Hematopoietic multipotent progenitor cell treated with erythropoietin and hydrocortisone succinate and interleukin-3 and kit ligand, for 15 days (in vitro differentiated cells): ENCODE measurements at regions not wholly inside any gene's neighbourhood (a gene's known extent, or its start where the extent isn't known, plus 50 kb on each side); places are given as distances from the start of the nearest gene placed in this dataset.
"Not testable (repeated sequence)": the region's sequence is repeated elsewhere in the genome, so short reads cannot be mapped to it uniquely, and the experiment has no call there.

Source experiments
- DNase-seq: peaks from one replicate; pipeline ENCODE4 v3.0.0-alpha.2; 2015; ENCODE audit warnings: low spot score

DNA sequence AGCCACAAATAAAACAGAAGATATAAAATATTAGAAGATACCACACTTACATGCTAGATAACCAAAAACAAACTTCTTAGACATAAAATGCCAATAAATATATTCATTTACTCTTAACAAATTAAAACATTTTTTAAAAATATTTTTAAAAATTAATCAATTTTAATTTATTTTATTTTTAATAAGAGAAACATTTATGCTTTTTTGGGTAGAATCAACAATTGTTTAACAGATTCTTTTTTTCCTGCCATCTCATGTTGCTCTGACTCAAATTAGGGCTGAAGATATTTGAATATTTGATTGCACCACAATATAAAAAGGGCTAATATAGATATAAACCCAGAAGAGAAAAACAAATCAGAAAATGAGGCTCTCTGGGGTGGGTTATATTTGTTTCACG lies 172.6 kb downstream of the GOLGA6L6 start:
- no peak for DNase-seq

DNA sequence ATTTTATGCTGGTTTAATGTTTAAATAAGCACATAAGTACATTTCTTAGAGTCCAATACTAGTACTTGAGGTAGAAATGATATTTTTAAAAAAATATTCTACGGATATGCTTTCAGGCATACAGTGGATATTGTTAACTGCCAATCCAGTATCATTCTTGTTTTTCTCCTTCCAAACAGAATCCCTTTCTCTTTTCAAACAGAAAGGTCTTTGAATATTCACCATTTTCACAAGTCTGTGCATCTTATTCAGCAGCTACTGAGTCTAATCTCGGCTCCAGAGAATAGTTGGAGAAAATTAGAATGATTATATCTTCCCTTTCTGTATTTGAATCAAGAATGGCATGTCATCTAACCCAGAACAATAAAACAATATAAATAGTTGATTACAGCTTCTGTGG lies 174.5 kb downstream of the GOLGA6L6 start:
- DNase-seq = no peak

DNA sequence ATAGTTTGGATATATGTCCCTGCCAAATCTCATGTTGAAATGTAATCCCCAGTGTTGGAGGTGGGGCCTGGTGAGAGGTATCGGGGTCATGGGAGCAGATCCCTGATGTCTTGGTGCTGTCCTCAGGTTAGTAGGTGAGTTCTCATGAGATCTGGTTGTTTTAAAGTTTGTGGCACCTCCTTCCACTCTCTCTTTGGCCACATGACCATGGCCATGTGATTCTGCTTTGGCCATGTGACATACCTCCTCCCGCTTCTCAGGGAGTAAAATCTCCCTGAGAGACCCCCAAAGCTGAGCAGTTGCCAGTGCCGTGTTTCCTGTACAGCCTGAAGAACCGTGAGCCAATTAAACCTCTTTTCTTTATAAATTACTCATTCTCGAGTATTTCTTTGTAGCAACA lies 178.0 kb downstream of the GOLGA6L6 start:
- DNase-seq = not testable (repeated sequence)

DNA sequence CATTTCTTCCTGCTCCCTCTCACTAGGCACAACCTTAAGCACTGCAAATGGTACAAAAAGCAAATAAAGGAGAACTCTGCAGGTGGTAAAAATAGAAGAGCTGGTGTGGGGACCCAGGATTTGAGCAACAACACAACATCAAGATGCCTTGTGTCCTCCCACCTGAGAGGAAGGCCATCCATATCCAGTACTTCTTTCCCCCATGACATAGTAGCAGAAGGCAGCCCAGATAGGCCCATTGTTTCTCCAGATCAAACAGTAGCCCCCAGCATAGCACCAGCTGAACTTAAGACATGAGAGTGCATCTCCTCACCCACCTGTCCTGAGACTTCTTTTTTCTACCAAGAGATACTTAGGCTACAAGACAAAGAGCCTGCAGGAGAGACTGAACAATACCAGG lies 180.5 kb downstream of the GOLGA6L6 start:
- DNase-seq = no peak

DNA sequence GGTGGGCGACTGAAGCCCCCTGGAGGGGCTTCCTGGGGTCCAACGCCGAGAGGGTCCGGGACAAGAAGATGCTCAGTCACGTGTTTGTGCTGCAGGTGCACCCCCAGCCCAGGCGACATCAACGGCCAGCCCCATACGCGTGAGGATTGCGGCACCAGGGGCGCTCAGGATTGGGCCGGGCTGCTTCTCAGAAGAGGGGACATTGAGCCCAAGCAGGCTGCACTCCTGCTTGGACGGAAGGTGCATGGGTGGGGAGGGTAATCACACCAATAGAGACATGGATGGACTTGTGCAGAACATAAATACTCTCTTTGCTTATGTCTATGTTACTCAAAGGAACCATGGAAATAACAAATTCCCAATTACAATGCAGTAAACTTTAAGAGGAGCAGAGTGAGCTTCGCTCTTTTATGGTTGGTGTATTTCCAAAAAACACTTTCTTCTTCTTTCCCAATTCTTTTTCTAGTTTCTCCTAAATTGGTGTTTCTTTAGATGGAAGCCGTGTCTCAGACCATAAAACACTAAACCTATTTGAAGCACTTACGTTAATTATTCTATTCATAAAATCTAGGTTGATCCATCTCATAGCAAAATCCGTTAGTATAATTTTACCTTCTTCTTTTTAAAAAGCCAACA lies 182.7 kb downstream of the GOLGA6L6 start:
- DNase-seq = no peak

DNA sequence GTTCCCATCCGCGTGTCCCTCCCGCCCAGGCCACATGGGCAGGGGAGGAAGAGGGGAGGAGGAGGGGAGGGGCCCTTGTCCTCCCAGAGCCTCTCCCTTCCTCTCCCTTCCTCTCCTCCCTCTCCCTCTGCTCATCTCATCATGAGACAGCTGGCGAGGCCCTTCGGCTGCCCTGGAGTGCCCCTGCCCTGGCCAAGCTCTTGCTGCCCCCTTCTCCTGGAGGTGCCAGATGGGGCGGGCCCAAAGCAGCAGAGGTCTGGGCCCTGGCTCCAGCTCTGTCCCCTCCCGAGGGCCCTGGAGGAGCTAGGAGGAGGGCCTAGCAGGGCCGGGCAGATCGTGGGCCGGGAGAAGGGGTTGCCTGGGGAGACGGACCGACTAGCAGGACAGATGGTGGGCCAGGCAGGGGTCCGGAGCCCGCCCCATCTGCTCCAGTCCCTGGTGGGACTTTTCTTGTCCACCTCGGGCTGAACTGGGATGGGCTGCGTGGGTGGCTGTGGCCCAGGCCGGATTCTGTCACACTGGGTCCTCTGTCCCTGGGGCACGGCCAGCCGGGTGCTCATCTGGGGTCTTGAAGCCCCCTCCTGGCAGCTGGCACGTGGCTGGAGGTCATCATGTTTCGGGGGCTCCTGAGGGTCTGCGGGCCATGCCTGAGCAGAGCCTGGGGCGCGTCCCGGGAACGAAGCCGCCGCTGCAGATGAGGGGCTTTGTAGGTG lies 183.4 kb downstream of the GOLGA6L6 start:
- no peak for DNase-seq

DNA sequence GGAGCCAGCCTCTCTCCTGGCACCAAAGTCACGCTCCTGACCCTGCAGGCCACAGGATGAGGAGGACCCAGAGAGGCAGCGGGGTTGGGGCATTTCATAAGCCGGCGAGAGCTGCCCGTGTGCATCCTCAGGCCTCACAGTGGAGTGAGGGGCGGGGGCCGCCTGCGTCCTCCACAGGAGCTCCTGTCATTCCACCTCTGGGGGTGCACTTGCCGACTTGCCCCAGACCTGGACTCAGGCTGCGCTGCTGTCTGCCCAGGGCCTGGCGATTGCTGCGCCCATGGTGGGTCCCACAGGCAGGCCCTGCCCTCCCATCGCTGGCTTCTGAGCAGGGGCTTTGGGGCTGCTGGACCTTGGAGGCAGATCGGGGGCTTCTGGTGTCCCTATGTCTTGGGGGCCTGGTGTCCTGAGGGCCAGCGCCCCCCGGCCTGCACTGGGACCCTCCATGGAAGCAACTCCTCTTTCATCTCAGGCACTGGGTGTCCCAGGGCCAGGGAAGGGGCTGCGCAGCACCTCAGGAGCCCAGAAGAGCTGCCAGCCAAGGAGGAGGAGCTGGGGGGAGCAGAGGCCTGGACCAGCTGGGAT lies 184.0 kb downstream of the GOLGA6L6 start:
- DNase-seq = no peak

DNA sequence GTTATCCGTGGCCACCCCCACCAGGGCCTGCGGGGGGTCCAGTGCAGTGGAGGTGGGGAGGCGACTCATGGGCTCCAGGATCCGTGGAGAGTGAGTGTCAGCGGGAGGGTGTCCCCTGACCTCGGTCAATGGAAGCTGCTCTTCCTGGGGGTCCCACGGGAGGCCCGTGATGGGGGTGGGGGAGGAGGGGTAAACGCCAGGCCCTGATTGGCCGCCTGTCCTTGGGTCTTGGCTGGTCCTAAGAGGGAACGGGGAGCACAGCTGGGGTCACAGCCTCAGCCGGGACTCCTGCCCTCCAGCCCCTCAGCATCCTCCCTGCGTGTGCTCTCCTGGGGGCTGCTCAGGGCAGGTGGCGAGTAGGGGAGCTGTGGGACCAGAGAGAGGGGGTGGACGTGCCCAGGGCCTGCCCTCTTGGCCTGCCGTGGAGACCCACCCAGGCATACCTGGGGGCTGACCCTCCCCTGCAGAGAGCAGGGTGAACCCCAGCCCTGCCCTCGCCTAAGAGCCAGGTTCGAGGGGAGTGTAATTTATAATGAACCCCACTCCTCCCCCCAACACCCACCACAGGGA lies 184.6 kb downstream of the GOLGA6L6 start:
- no peak for DNase-seq

DNA sequence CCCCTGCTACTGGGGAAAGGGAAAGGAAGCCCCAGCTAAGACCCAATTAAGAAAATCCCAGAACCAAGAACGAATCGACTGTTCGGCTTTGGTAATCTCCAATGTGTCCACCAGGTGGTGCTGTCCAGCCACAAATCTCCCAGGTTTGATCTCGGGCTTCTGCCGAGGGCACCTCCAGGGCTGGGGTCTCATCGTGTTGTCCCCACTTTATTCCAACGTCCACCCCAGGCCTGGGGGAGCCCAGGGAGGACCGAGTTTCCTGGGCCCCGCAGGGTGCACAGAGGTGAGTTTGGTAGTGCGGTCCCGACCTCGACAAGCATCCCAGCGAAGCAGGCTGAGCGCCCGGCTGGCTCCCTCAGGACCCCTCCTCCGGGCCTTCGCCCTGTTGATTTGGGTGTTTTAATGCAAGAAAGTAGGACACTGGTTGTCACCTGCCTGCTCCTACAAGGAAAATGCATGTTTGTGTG lies 185.1 kb downstream of the GOLGA6L6 start:
- DNase-seq = peak; percentile 47

DNA sequence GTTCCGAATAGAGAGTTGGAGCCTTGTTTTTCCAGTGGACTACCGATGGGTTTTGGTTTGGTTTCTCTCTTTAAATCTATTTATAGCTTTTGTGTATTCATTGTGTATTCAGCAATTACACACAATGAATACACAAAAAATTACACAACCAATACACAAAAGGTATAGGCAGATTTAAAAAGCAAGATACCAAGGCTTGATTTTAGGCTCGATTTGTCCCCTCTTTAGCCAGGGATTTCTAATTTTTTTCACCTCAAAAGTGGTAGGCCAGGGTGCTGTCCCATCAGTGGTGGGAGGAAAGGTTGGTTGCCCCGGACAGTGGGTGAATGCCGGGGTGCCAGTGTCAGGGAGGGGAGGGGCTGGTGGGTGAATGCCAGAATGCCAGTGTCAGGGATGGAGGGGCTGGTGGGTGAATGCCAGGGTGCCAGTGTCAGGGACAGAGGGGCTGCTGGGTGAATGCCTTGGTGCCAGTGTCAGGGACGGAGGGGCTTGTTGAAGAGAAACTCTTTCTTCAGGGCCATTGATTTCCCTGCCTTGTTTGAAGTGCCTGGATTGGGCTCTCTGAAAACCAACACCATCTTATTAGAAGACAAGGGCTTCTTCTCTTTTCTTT lies 186.2 kb downstream of the GOLGA6L6 start:
- DNase-seq = no peak

DNA sequence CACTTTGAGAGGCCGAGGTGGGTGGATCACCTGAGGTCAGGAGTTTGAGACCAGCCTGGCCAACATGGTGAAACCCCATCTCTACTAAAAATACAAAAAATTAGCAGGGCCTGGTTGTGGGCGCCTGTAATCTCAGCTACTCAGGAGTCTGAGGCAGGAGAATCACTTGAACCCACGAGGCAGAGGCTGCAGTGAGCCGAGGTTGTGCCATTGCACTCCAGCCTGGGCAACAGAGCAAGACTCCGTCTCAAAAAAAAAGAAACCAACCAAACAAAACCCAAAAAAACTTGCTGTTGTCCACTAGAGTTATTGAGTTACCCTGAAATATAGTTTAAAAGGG lies 186.7 kb downstream of the GOLGA6L6 start:
- not testable (repeated sequence) for DNase-seq

DNA sequence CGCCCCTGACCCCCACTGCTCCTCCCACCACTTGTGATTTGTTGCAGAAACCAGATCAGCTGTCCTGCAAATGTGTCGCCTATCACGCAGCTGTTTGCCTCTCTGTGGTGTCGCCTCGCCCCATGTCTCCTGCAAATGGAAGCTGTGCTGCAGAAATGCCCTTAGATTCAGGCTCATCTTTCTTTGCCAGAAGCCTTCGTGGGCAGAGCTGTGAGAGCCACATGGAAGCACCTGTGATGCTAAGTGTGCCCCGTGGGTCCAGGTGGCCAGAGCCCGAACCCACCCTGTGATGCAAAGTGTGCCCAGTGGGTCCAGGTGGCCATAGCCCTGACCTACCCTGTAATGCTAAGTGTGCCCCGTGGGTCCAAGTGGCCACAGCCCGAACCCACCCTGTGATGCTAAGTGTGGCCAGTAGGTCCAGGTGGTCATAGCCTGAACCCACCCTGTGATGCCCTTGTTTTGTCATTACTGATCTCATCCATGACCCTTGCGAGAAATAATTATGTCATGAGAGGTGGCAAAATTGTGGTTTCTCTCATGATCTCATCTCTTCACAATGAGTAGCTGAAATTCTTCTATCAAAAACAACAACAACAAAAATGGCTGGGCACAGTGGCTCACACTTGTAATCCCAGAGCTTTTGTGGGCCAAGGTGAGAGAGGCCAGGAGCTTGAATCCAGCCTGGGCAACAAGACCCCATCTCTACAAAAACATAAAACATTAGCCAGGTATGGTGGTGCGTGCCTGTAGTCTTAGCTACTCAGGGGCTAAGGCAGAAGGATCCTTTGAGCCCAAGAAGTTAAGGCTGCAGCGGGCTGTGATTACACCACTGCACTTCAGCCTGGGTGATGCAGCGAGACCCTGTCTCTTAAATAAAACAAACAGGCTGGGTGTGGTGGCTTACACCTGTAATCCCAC lies 187.4 kb downstream of the GOLGA6L6 start:
- DNase-seq = no peak

DNA sequence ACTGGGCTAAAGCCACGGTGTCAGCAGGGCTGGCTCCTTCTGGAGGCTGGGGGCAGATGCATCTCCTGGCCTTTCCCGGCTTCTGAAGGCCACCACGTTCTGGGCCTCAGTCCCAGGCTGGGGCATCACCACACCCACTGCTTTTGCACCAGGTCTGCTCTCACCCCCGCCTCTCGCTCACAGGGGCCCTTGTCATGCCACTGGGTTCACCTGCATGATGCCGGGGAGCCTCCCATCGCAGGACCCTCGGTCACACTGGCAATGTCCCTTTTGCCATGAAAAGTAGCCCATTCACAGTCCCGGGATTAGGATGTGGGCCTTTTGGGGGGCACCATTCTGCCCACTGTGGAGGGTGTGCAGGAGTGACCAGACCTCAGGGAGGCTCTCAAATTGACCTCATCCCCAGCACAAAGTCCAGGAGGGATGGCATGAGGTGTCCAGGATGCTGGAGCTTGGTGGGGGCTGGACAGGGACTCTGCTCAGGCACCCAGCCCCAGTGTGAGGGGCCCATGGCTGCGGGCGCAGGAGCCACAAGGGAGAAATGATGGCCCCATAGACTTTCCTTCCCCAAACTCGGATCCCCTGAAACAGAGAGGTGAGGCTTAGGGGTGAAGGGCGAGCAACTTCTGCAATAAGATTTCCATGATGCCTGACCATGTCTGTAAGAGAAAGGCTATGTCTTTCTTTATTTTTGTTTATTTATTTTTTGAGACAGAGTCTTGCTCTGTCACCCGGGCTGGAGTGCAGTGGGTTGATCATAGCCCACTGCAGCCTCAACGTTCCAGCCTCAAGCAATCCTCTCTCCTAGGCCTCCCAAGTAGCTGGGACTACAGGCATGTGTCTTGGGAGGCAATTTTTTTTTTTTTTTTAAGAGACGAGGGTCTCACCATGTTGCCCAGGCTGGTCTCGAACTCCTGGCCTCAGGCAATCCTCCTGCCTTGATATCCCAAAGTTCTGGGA lies 189.1 kb downstream of the GOLGA6L6 start:
- no peak for DNase-seq

DNA sequence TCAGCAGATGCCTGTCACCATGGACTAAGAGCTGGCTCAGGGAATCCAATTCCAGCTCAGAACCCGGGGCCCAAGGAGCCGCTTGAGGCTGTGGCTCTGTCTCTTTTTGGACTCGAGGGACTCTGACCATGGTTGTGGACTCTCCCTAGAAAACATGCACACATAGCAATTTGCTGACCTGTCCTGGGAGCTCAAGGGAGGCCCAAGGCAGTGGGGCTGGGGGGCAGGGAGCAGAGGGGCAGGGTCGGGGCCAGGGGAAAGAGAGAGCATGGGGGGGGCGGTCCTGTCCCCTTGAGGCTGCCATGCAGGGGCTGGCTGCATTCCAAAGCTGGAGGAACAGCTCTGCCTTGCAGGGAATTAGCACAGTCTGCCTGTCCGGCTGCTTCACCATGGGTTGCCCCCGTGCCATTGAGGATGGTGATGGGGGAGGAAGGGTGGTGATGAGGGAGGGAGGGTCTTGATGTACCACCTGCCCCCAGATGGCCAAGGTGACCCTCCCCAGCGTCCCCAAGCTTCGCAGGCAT lies 190.1 kb downstream of the GOLGA6L6 start:
- DNase-seq = no peak

DNA sequence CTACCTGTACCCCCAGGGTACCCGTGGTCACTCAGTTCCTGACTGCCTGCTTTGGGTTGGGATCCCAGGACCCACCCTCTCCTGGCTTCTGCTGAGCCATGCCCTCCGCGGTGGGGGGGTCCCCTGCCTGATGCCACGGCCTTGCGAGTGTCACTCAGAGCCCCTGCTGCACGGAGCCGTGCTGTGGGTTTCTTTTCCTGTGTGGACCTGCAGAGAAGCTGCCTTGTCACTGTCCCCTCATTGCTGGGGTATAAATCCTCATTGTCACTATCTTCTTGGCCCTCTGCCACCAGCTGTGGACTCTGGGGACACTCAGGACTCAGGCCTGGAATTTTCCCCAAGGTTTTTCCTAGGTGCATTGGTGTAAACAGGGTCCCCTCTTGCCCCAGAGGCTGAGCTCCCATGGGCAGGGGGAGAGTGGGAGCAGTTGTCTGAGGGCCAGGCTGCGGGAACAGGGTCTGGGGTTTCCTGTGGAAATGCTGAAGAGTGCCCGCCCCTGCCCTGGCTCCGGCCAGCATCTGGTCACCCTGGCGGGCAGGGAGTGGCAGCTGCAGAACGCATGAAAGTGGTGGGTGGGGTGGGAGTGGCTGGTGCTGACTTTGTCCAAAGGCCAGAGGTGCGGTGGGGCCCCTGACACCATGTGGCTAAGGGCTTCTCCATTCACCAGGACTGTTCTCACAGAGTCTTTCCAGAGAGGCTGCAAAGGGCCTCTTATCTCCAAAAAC lies 191.7 kb downstream of the GOLGA6L6 start:
- DNase-seq = no peak

DNA sequence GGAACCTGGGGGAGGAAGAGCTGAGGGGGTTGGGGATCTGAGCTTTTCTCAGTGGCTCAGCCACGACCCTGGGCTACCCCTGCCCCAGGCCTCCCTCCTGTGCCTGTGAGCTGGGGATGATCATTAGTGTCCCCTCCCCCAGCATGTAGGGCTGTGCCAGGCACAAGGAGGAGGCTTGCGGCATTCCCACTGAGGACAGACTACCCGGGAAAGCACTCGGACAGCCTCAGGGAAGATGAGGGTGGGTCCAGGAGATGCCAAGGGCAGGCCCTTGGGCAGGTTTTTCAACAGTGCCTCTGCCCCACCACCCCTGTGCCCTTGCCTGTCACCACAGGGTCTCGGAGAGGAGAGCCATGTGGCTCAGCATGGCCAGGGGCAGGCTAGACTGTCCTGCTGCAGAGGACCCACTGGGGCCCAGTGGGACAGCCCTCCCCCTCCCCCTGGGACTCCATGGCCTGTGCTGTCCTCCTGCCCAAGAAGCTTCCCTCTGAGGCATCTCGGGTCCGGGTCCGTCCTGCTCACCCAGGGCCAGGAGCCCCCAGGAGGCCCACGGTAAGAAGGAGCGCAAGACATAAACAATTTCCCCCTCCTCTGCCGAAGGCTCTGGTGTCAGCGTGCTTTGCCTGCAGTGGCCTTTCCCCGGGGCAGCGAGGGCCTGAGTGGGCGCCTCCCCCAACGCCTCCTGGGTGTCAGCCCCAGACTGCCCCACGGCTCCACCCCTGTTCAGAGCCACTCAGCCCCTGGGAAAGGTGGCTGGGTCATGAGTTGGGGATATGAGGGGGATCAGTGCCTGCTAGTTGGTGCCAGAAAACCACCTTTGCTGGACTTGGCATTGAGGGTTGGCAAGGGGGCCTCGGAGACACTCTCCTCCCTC lies 192.5 kb downstream of the GOLGA6L6 start:
- no peak for DNase-seq

DNA sequence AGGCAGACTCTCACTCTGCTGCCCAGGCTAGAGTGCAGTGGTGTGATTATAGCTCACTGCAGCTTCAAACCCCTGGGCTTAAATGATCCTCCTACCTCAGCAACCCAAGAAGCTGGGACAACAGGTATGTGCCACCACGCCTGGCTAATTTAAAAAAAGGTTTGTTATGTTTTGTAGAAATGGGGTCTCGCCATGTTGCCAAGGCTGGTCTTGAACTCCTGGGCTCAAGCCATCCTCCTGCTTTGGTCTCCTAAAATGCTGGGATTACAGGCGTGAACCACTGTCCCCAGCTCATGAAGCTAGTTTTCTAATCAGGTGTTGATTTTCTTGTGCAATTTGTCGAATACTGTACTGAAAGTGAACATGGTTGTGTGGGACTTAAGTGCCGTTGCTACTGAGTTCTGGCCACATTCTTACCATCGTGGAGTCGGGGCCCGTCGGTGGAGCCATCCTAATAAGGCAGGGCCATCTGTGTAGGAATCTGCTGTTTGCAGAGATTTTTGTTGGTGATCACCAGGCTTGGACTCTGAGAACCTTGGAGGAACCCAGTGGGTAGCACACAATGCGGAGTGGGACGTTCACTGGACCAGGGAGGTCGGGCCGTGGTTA lies 193.2 kb downstream of the GOLGA6L6 start:
- DNase-seq = no peak
